SK-N-SH treated with all-trans-retinoic acid at 6 μM for 48 hours (cell line): ENCODE measurements at regions not wholly inside any gene's neighbourhood (a gene's known extent, or its start where the extent isn't known, plus 50 kb on each side); places are given as distances from the start of the nearest gene placed in this dataset.

ENCODE experiments used
- ATAC-seq: fragments of 200-7000 bp; cut with Tn5 transposase; 3 replicates; pipeline ENCODE4 v1.9.1; 2020; ENCODE audit warnings: mild to moderate bottlenecking, moderate library complexity
- ARNTL ChIP-seq: fragments of 450-650 bp; formaldehyde crosslinking; IDR thresholded peaks from 2 replicates; pipeline ENCODE4 v1.5.0; 2020; ENCODE audit warnings: low read depth, mild to moderate bottlenecking, moderate library complexity, borderline replicate concordance
- BACH2 ChIP-seq: fragments of 250-450 bp; sonication (Bioruptor Pico); IDR thresholded peaks from 2 replicates; pipeline ENCODE4 v1.9.0; 2021; ENCODE audit warnings: mild to moderate bottlenecking, borderline replicate concordance
- CSDC2 ChIP-seq: fragments of 250-450 bp; sonication (Bioruptor Pico); IDR thresholded peaks from 2 replicates; pipeline ENCODE4 v1.5.0; 2020; ENCODE audit warnings: mild to moderate bottlenecking, moderate library complexity
- ESRRG ChIP-seq: fragments of 250-450 bp; sonication (Bioruptor Pico); IDR thresholded peaks from 2 replicates; pipeline ENCODE4 v1.6.1; 2021; ENCODE audit warnings: mild to moderate bottlenecking
- GLIS3 ChIP-seq: fragments of 250-450 bp; sonication (Bioruptor Pico); IDR thresholded peaks from 2 replicates; pipeline ENCODE4 v1.5.0; 2020; ENCODE audit warnings: mild to moderate bottlenecking, moderate library complexity
- ISL1 ChIP-seq: fragments of 250-450 bp; sonication (Bioruptor Pico); IDR thresholded peaks from 2 replicates; pipeline ENCODE4 v2.1.2; 2022; ENCODE audit warnings: mild to moderate bottlenecking, moderate library complexity
- OSR1 ChIP-seq: fragments of 250-450 bp; sonication (Bioruptor Pico); IDR thresholded peaks from 2 replicates; pipeline ENCODE4 v1.8.0; 2022; ENCODE audit warnings: moderate library complexity, mild to moderate bottlenecking, inconsistent platforms
- POU6F1 ChIP-seq: fragments of 250-450 bp; sonication (Bioruptor Pico); IDR thresholded peaks from 2 replicates; pipeline ENCODE4 v1.8.0; 2021; ENCODE audit warnings: low read depth, mild to moderate bottlenecking, moderate library complexity, borderline replicate concordance
- PPARA ChIP-seq: fragments of 250-450 bp; sonication (Bioruptor Pico); IDR thresholded peaks from 2 replicates; pipeline ENCODE4 v1.5.0; 2020; ENCODE audit warnings: mild to moderate bottlenecking, borderline replicate concordance
- RARB ChIP-seq: fragments of 250-450 bp; sonication (Bioruptor Pico); IDR thresholded peaks from 2 replicates; pipeline ENCODE4 v1.8.0; 2021; ENCODE audit warnings: mild to moderate bottlenecking, moderate library complexity
- SNAI2 ChIP-seq: fragments of 250-450 bp; sonication (Bioruptor Pico); IDR thresholded peaks from 2 replicates; pipeline ENCODE4 v1.5.0; 2020; ENCODE audit warnings: mild to moderate bottlenecking, moderate library complexity
- TCF4 ChIP-seq: fragments of 250-450 bp; sonication (Bioruptor Pico); IDR thresholded peaks from 2 replicates; pipeline ENCODE4 v1.8.0; 2021; ENCODE audit warnings: mild to moderate bottlenecking, moderate library complexity, borderline replicate concordance
- TOX ChIP-seq: fragments of 250-450 bp; sonication (Bioruptor Pico); IDR thresholded peaks from 2 replicates; pipeline ENCODE4 v1.8.0; 2021; ENCODE audit warnings: mild to moderate bottlenecking, moderate library complexity, borderline replicate concordance
- ZC3H10 ChIP-seq: fragments of 250-450 bp; sonication (Bioruptor Pico); IDR thresholded peaks from 2 replicates; pipeline ENCODE4 v1.5.1; 2021; ENCODE audit warnings: mild to moderate bottlenecking, moderate library complexity
- ZFP3 ChIP-seq: fragments of 250-450 bp; sonication (Bioruptor Pico); IDR thresholded peaks from 2 replicates; pipeline ENCODE4 v1.5.0; 2020; ENCODE audit warnings: mild to moderate bottlenecking, moderate library complexity
- ZFP30 ChIP-seq: fragments of 450-650 bp; formaldehyde crosslinking; IDR thresholded peaks from 2 replicates; pipeline ENCODE4 v1.5.0; 2022; ENCODE audit warnings: mild to moderate bottlenecking, moderate library complexity
- ZNF565 ChIP-seq: fragments of 450-650 bp; formaldehyde crosslinking; conservative IDR thresholded peaks from 2 replicates; pipeline ENCODE4 v1.5.0; 2020; ENCODE audit warnings: low read depth, mild to moderate bottlenecking, moderate library complexity
- ZNF70 ChIP-seq: fragments of 450-650 bp; formaldehyde crosslinking; IDR thresholded peaks from 2 replicates; pipeline ENCODE4 v1.5.0; 2020; ENCODE audit warnings: mild to moderate bottlenecking, moderate library complexity
- ZNF8 ChIP-seq: fragments of 450-650 bp; formaldehyde crosslinking; IDR thresholded peaks from 2 replicates; pipeline ENCODE4 v1.5.0; 2020; ENCODE audit warnings: mild to moderate bottlenecking, moderate library complexity
- TF ChIP-seq, protein P1 (sequence below): fragments of 250-450 bp; sonication (Bioruptor Pico); IDR thresholded peaks from 2 replicates; pipeline ENCODE4 v1.8.0; 2020; ENCODE audit warnings: mild to moderate bottlenecking, moderate library complexity, borderline replicate concordance
- TF ChIP-seq, protein P2 (sequence below): fragments of 250-450 bp; sonication (Bioruptor Pico); IDR thresholded peaks from 2 replicates; pipeline ENCODE4 v1.5.1; 2020; ENCODE audit warnings: low read depth, mild to moderate bottlenecking, moderate library complexity
- TF ChIP-seq, protein P3 (sequence below): fragments of 250-450 bp; sonication (Bioruptor Pico); IDR thresholded peaks from 2 replicates; pipeline ENCODE4 v1.5.1; 2021; ENCODE audit warnings: mild to moderate bottlenecking, moderate library complexity

DNA sequence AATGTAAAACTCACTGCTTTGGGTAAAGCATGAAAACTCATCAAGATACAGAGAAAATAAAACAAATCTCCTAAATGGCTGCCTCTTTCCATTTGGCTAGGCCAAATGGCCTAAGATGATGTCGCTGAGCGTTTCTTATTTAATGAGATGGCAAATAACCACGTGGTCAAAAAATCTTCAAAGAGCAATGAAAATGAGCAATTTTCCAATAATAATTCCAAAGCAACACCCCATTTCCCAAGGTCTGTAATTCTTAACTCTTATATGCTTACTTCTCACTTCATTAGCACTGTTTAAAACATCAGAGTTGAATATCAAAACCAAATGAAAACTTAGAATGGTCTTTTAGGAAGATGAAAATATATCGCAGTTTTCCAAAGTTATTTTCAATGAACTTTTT lies 222.3 kb upstream of the MID1 start:
- TF ChIP-seq, protein P1, sequence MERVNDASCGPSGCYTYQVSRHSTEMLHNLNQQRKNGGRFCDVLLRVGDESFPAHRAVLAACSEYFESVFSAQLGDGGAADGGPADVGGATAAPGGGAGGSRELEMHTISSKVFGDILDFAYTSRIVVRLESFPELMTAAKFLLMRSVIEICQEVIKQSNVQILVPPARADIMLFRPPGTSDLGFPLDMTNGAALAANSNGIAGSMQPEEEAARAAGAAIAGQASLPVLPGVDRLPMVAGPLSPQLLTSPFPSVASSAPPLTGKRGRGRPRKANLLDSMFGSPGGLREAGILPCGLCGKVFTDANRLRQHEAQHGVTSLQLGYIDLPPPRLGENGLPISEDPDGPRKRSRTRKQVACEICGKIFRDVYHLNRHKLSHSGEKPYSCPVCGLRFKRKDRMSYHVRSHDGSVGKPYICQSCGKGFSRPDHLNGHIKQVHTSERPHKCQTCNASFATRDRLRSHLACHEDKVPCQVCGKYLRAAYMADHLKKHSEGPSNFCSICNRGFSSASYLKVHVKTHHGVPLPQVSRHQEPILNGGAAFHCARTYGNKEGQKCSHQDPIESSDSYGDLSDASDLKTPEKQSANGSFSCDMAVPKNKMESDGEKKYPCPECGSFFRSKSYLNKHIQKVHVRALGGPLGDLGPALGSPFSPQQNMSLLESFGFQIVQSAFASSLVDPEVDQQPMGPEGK (CRISPR knock-in tag), result no peak
- TF ChIP-seq BACH2 (no peak), ARNTL (CRISPR knock-in tag) (no peak), CSDC2 (no peak), SNAI2 (CRISPR knock-in tag) (no peak), GLIS3 (no peak), ISL1 (no peak), PPARA (CRISPR knock-in tag) (no peak), ZC3H10 (CRISPR knock-in tag) (no peak), ZNF8 (CRISPR knock-in tag) (no peak), TOX (CRISPR knock-in tag) (no peak), POU6F1 (CRISPR knock-in tag) (no peak), OSR1 (CRISPR knock-in tag) (no peak), RARB (no peak), ZFP3 (CRISPR knock-in tag) (no peak), TCF4 (CRISPR knock-in tag) (no peak)
- TF ChIP-seq, protein P2, sequence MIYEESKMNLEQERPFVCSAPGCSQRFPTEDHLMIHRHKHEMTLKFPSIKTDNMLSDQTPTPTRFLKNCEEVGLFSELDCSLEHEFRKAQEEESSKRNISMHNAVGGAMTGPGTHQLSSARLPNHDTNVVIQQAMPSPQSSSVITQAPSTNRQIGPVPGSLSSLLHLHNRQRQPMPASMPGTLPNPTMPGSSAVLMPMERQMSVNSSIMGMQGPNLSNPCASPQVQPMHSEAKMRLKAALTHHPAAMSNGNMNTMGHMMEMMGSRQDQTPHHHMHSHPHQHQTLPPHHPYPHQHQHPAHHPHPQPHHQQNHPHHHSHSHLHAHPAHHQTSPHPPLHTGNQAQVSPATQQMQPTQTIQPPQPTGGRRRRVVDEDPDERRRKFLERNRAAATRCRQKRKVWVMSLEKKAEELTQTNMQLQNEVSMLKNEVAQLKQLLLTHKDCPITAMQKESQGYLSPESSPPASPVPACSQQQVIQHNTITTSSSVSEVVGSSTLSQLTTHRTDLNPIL (CRISPR knock-in tag), result no peak
- TF ChIP-seq, protein P3, sequence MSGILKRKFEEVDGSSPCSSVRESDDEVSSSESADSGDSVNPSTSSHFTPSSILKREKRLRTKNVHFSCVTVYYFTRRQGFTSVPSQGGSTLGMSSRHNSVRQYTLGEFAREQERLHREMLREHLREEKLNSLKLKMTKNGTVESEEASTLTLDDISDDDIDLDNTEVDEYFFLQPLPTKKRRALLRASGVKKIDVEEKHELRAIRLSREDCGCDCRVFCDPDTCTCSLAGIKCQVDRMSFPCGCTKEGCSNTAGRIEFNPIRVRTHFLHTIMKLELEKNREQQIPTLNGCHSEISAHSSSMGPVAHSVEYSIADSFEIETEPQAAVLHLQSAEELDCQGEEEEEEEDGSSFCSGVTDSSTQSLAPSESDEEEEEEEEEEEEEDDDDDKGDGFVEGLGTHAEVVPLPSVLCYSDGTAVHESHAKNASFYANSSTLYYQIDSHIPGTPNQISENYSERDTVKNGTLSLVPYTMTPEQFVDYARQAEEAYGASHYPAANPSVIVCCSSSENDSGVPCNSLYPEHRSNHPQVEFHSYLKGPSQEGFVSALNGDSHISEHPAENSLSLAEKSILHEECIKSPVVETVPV (CRISPR knock-in tag), result no peak
- no peak for ATAC-seq

DNA sequence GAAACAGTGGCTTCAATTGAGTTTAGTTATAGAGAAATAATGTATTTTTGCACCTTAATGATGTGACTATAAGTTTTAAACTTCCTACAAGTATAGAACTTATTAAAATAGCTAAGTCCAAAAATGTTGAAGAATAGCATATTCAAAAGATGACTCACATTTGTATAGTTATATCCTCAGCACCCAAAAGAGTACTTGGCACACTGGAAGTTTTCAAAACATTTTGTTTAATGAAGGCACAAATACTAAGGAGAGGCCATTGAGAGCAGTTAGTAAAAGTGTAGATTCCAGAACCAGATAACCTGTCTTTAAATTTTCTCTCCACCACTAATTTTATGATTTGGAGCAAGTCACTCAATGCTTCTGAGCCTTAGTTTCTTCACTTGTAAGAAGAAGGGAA lies 226.9 kb upstream of the MID1 start:
- peak; percentile 45 for ATAC-seq
- TF ChIP-seq ISL1, result 0 out of 2 replicates have a peak, but pooled peaks have one; percentile 18
- no peak for TF ChIP-seq ZNF70 (CRISPR knock-in tag)

- no peak for ATAC-seq
- TF ChIP-seq SNAI2 (CRISPR knock-in tag) (no peak), CSDC2 (no peak), ZFP3 (CRISPR knock-in tag) (no peak), ESRRG (CRISPR knock-in tag) (no peak), ZNF565 (no peak), PPARA (CRISPR knock-in tag) (no peak), BACH2 (no peak), ISL1 (no peak), TCF4 (CRISPR knock-in tag) (no peak), ARNTL (CRISPR knock-in tag) (no peak), TOX (CRISPR knock-in tag) (no peak), ZC3H10 (CRISPR knock-in tag) (no peak), OSR1 (CRISPR knock-in tag) (no peak), ZNF8 (CRISPR knock-in tag) (no peak), ZNF70 (CRISPR knock-in tag) (no peak), GLIS3 (no peak), ZFP30 (no peak), POU6F1 (CRISPR knock-in tag) (no peak)
- TF ChIP-seq, protein P1 (CRISPR knock-in tag), result no peak
- TF ChIP-seq, all 23 proteins: peak for 0
Observed at GRCh38 chrX:10851809-10852208, 231.4 kb upstream of the MID1 start.
